ENCODE measurements at regions not wholly inside any gene's neighbourhood (a gene's known extent, or its start where the extent isn't known, plus 50 kb on each side); places are given as distances from the start of the nearest gene placed in this dataset.

- WGBS (ENCODE audit: extremely low coverage, insufficient coverage, low lambda C conversion rate) = no CpG with 5 or more reads among the region's 1 CpG
- Histone ChIP-seq H3K9ac (ENCODE audit: low read length) (no peak overlapping the region), H3K23ac (ENCODE audit: low read length) (no peak overlapping the region), H3K27ac (ENCODE audit: low read depth, low read length) (no peak overlapping the region), H3K79me1 (ENCODE audit: low read length) (no peaks in the 10 kb centered on the region), H3K4ac (ENCODE audit: low read depth, low read length) (no peak overlapping the region), H3K4me1 (ENCODE audit: control insufficient read depth, low read depth, low read length) (no peaks in the 10 kb centered on the region), H2BK120ac (ENCODE audit: low read depth, low read length) (no peak overlapping the region), H2BK5ac (ENCODE audit: low read length) (no peak overlapping the region), H2BK15ac (replicated peaks; ENCODE audit: low read depth) (no peak overlapping the region), H4K5ac (ENCODE audit: low read length) (no peak overlapping the region), H3K4me3 (ENCODE audit: low read length) (no peak overlapping the region), H3K56ac (ENCODE audit: low read length) (no peak overlapping the region), H3K36me3 (ENCODE audit: control insufficient read depth, insufficient read depth, low read length) (no peaks in the 10 kb centered on the region), H3K79me2 (ENCODE audit: control insufficient read depth, insufficient read depth, low read length) (no peaks in the 10 kb centered on the region), H3K27me3 (ENCODE audit: insufficient read depth, low read length, poor library complexity) (no peaks in the 10 kb centered on the region), H2AK5ac (ENCODE audit: low read length) (no peak overlapping the region), H4K8ac (ENCODE audit: low read depth, low read length) (no peak overlapping the region), H3K18ac (ENCODE audit: low read length) (no peak overlapping the region), H3K4me2 (ENCODE audit: low read length) (no peak overlapping the region)
- DNase-seq = no peak
Measured at GRCh38 chr4:38354421-38354820, 309.6 kb upstream of the KLF3 start.

- H3K79me1 ChIP-seq (ENCODE audit: low read length) = no peaks in the 10 kb centered on the region
Measured at GRCh38 chr4:38354872-38355271, 309.1 kb upstream of the KLF3 start.

GRCh38 chr4:38356686-38357085, 307.3 kb upstream of the KLF3 start:
- H2BK5ac ChIP-seq (ENCODE audit: low read length) = no peak overlapping the region
- H3K4me2 ChIP-seq (ENCODE audit: low read length) = no peak overlapping the region
- no peaks in the 10 kb centered on the region for H3K36me3 ChIP-seq (ENCODE audit: control insufficient read depth, insufficient read depth, low read length)
- H3K79me2 ChIP-seq (ENCODE audit: control insufficient read depth, insufficient read depth, low read length) = no peaks in the 10 kb centered on the region
- H3K23ac ChIP-seq (ENCODE audit: low read length) = no peak overlapping the region
- no peak for DNase-seq
- H2BK15ac ChIP-seq (replicated peaks; ENCODE audit: low read depth) = no peak overlapping the region
- no peak overlapping the region for H3K4ac ChIP-seq (ENCODE audit: low read depth, low read length)
- no peak overlapping the region for H3K27ac ChIP-seq (ENCODE audit: low read depth, low read length)
- no peak overlapping the region for H3K56ac ChIP-seq (ENCODE audit: low read length)
- no peak overlapping the region for H4K8ac ChIP-seq (ENCODE audit: low read depth, low read length)
- H4K5ac ChIP-seq (ENCODE audit: low read length) = no peak overlapping the region
- no peak overlapping the region for H2AK5ac ChIP-seq (ENCODE audit: low read length)
- H3K4me1 ChIP-seq (ENCODE audit: control insufficient read depth, low read depth, low read length) = no peaks in the 10 kb centered on the region
- H3K79me1 ChIP-seq (ENCODE audit: low read length) = no peaks in the 10 kb centered on the region
- H3K27me3 ChIP-seq (ENCODE audit: insufficient read depth, low read length, poor library complexity) = no peaks in the 10 kb centered on the region
- no peak overlapping the region for H3K18ac ChIP-seq (ENCODE audit: low read length)
- no peak overlapping the region for H3K4me3 ChIP-seq (ENCODE audit: low read length)
- H3K9ac ChIP-seq (ENCODE audit: low read length) = no peak overlapping the region
- no peak overlapping the region for H2BK120ac ChIP-seq (ENCODE audit: low read depth, low read length)

More at GRCh38 chr4:38354872-38355271, 309.1 kb upstream of the KLF3 start:
- no peak overlapping the region for H2BK5ac ChIP-seq (ENCODE audit: low read length)
- no peaks in the 10 kb centered on the region for H3K79me2 ChIP-seq (ENCODE audit: control insufficient read depth, insufficient read depth, low read length)
- H3K23ac ChIP-seq (ENCODE audit: low read length) = no peak overlapping the region
- no peak overlapping the region for H3K4ac ChIP-seq (ENCODE audit: low read depth, low read length)
- no peak overlapping the region for H2AK5ac ChIP-seq (ENCODE audit: low read length)
- no peak overlapping the region for H2BK15ac ChIP-seq (replicated peaks; ENCODE audit: low read depth)
- WGBS (ENCODE audit: extremely low coverage, insufficient coverage, low lambda C conversion rate) = no CpG with 5 or more reads among the region's 5 CpGs
- DNase-seq = no peak
- H3K27ac ChIP-seq (ENCODE audit: low read depth, low read length) = no peak overlapping the region
- H4K8ac ChIP-seq (ENCODE audit: low read depth, low read length) = no peak overlapping the region
- no peaks in the 10 kb centered on the region for H3K4me1 ChIP-seq (ENCODE audit: control insufficient read depth, low read depth, low read length)
- H2BK120ac ChIP-seq (ENCODE audit: low read depth, low read length) = no peak overlapping the region
- H3K36me3 ChIP-seq (ENCODE audit: control insufficient read depth, insufficient read depth, low read length) = no peaks in the 10 kb centered on the region
- H3K4me3 ChIP-seq (ENCODE audit: low read length) = no peak overlapping the region
- H3K9ac ChIP-seq (ENCODE audit: low read length) = no peak overlapping the region
- no peak overlapping the region for H3K56ac ChIP-seq (ENCODE audit: low read length)
- H3K27me3 ChIP-seq (ENCODE audit: insufficient read depth, low read length, poor library complexity) = no peaks in the 10 kb centered on the region
- no peak overlapping the region for H3K4me2 ChIP-seq (ENCODE audit: low read length)
- H3K18ac ChIP-seq (ENCODE audit: low read length) = no peak overlapping the region
- no peak overlapping the region for H4K5ac ChIP-seq (ENCODE audit: low read length)

- Histone ChIP-seq H3K56ac (ENCODE audit: low read length) (no peak overlapping the region), H3K4me1 (ENCODE audit: control insufficient read depth, low read depth, low read length) (no peaks in the 10 kb centered on the region), H4K5ac (ENCODE audit: low read length) (no peak overlapping the region), H3K4ac (ENCODE audit: low read depth, low read length) (no peak overlapping the region), H2BK15ac (replicated peaks; ENCODE audit: low read depth) (no peak overlapping the region), H3K27ac (ENCODE audit: low read depth, low read length) (no peak overlapping the region), H4K8ac (ENCODE audit: low read depth, low read length) (no peak overlapping the region), H3K79me1 (ENCODE audit: low read length) (no peaks in the 10 kb centered on the region), H3K9ac (ENCODE audit: low read length) (no peak overlapping the region), H2BK5ac (ENCODE audit: low read length) (no peak overlapping the region), H3K4me2 (ENCODE audit: low read length) (no peak overlapping the region), H3K79me2 (ENCODE audit: control insufficient read depth, insufficient read depth, low read length) (no peaks in the 10 kb centered on the region), H3K4me3 (ENCODE audit: low read length) (no peak overlapping the region), H3K27me3 (ENCODE audit: insufficient read depth, low read length, poor library complexity) (no peaks in the 10 kb centered on the region), H3K23ac (ENCODE audit: low read length) (no peak overlapping the region), H3K36me3 (ENCODE audit: control insufficient read depth, insufficient read depth, low read length) (no peaks in the 10 kb centered on the region), H2AK5ac (ENCODE audit: low read length) (no peak overlapping the region), H2BK120ac (ENCODE audit: low read depth, low read length) (no peak overlapping the region), H3K18ac (ENCODE audit: low read length) (no peak overlapping the region)
- DNase-seq = no peak
- no CpG with 5 or more reads among the region's 6 CpGs for WGBS (ENCODE audit: extremely low coverage, insufficient coverage, low lambda C conversion rate)
Measured at GRCh38 chr4:38357546-38357945, 306.5 kb upstream of the KLF3 start.

- no peak overlapping the region for H2AK5ac ChIP-seq (ENCODE audit: low read length)
- no peaks in the 10 kb centered on the region for H3K4me1 ChIP-seq (ENCODE audit: control insufficient read depth, low read depth, low read length)
- no peak overlapping the region for H3K4ac ChIP-seq (ENCODE audit: low read depth, low read length)
- no CpG with 5 or more reads among the region's 2 CpGs for WGBS (ENCODE audit: extremely low coverage, insufficient coverage, low lambda C conversion rate)
- H3K18ac ChIP-seq (ENCODE audit: low read length) = no peak overlapping the region
- H2BK120ac ChIP-seq (ENCODE audit: low read depth, low read length) = no peak overlapping the region
- H3K36me3 ChIP-seq (ENCODE audit: control insufficient read depth, insufficient read depth, low read length) = no peaks in the 10 kb centered on the region
- no peaks in the 10 kb centered on the region for H3K79me2 ChIP-seq (ENCODE audit: control insufficient read depth, insufficient read depth, low read length)
- H4K5ac ChIP-seq (ENCODE audit: low read length) = no peak overlapping the region
- H3K23ac ChIP-seq (ENCODE audit: low read length) = no peak overlapping the region
- H3K27ac ChIP-seq (ENCODE audit: low read depth, low read length) = no peak overlapping the region
- no peak overlapping the region for H3K9ac ChIP-seq (ENCODE audit: low read length)
- no peaks in the 10 kb centered on the region for H3K79me1 ChIP-seq (ENCODE audit: low read length)
- no peak overlapping the region for H2BK15ac ChIP-seq (replicated peaks; ENCODE audit: low read depth)
- no peak overlapping the region for H2BK5ac ChIP-seq (ENCODE audit: low read length)
- no peak overlapping the region for H3K4me2 ChIP-seq (ENCODE audit: low read length)
- H4K8ac ChIP-seq (ENCODE audit: low read depth, low read length) = no peak overlapping the region
- no peak overlapping the region for H3K4me3 ChIP-seq (ENCODE audit: low read length)
- H3K27me3 ChIP-seq (ENCODE audit: insufficient read depth, low read length, poor library complexity) = no peaks in the 10 kb centered on the region
- no peak for DNase-seq
- H3K56ac ChIP-seq (ENCODE audit: low read length) = no peak overlapping the region
Measured at GRCh38 chr4:38359113-38359512, 304.9 kb upstream of the KLF3 start.

GRCh38 chr4:38360201-38360600, 303.8 kb upstream of the KLF3 start:
- Histone ChIP-seq H3K36me3 (ENCODE audit: control insufficient read depth, insufficient read depth, low read length) (no peaks in the 10 kb centered on the region), H4K8ac (ENCODE audit: low read depth, low read length) (no peak overlapping the region), H2BK120ac (ENCODE audit: low read depth, low read length) (no peak overlapping the region), H3K79me2 (ENCODE audit: control insufficient read depth, insufficient read depth, low read length) (no peaks in the 10 kb centered on the region), H4K5ac (ENCODE audit: low read length) (no peak overlapping the region), H3K79me1 (ENCODE audit: low read length) (no peaks in the 10 kb centered on the region), H3K23ac (ENCODE audit: low read length) (no peak overlapping the region), H3K18ac (ENCODE audit: low read length) (no peak overlapping the region), H3K4me1 (ENCODE audit: control insufficient read depth, low read depth, low read length) (no peaks in the 10 kb centered on the region), H2BK5ac (ENCODE audit: low read length) (no peak overlapping the region), H3K4me3 (ENCODE audit: low read length) (no peak overlapping the region), H3K4me2 (ENCODE audit: low read length) (no peak overlapping the region), H2BK15ac (replicated peaks; ENCODE audit: low read depth) (no peak overlapping the region), H3K27me3 (ENCODE audit: insufficient read depth, low read length, poor library complexity) (no peaks in the 10 kb centered on the region), H3K27ac (ENCODE audit: low read depth, low read length) (no peak overlapping the region), H3K4ac (ENCODE audit: low read depth, low read length) (no peak overlapping the region), H3K56ac (ENCODE audit: low read length) (no peak overlapping the region), H2AK5ac (ENCODE audit: low read length) (no peak overlapping the region), H3K9ac (ENCODE audit: low read length) (no peak overlapping the region)
- no peak for DNase-seq
- WGBS (ENCODE audit: extremely low coverage, insufficient coverage, low lambda C conversion rate) = no CpG with 5 or more reads among the region's 1 CpG
